SK-N-SH (cell line): ENCODE measurements at regions not wholly inside any gene's neighbourhood (a gene's known extent, or its start where the extent isn't known, plus 50 kb on each side); places are given as distances from the start of the nearest gene placed in this dataset.
A peak's percentile ranks its signal among the peaks of the same experiment; 100 is the strongest.

Experiments
- CTCF ChIA-PET: fragments of 300-600, 350-600 bp; formaldehyde crosslinking; extraction: SDS; loops from one replicate; lab custom pipeline; 2021; lab: Yijun Ruan, JAX
- POLR2A ChIA-PET: fragments of 350-600 bp; sonication (Branson Sonifier 250); formaldehyde crosslinking; extraction: SDS; loops from one replicate; lab custom pipeline; 2020; ENCODE audit warnings: antibody characterized with exemption, inconsistent platforms; lab: Yijun Ruan, JAX
- DNase-seq: peaks from one replicate; pipeline ENCODE4 v3.0.0; 2012
- H2AFZ ChIP-seq: fragments of 200-600 bp; sonication (generic); 2 replicates; pipeline ENCODE4 v1.8.1; 2016; ENCODE audit warnings: antibody characterized with exemption, mild to moderate bottlenecking, low read depth
- H3F3A ChIP-seq: fragments of 200-600 bp; sonication (generic); replicated peaks from 2 replicates; pipeline ENCODE3; 2016; ENCODE audit warnings: antibody characterized with exemption, mild to moderate bottlenecking; ENCODE audit not compliant: insufficient read depth
- H3K27ac ChIP-seq, 2 experiments: fragments of 200-500 bp in 1 of 2; fragments of 200-600 bp in 1 of 2; sonication (Bioruptor generic) in 1 of 2; sonication (generic), shearing (Covaris generic) in 1 of 2; 2 replicates each; pipeline versions ENCODE4 v1.5.1 to v1.6.1; 2014 to 2016; ENCODE audit warnings: low read depth in 2 of 2, inconsistent platforms in 1 of 2, low read length in 1 of 2, mild to moderate bottlenecking in 1 of 2, mixed read lengths in 1 of 2
- H3K27me3 ChIP-seq: fragments of 200-600 bp; sonication (generic), shearing (Covaris generic); 2 replicates; pipeline ENCODE4 v1.6.1; 2016; ENCODE audit warnings: mixed run types; ENCODE audit not compliant: insufficient read depth
- H3K36me3 ChIP-seq, 2 experiments: fragments of 200-500 bp in 1 of 2; fragments of 200-600 bp in 1 of 2; sonication (Bioruptor generic) in 1 of 2; sonication (generic) in 1 of 2; replicated peaks in 1 of 2; 2 replicates each; pipeline versions ENCODE3 to v1.5.1; 2014 to 2016; ENCODE audit warnings: low read length in 1 of 2, mild to moderate bottlenecking in 1 of 2; ENCODE audit not compliant: insufficient read depth in 2 of 2, control insufficient read depth in 1 of 2
- H3K4me1 ChIP-seq, 2 experiments: fragments of 200-500 bp in 1 of 2; fragments of 200-600 bp in 1 of 2; sonication (Bioruptor generic) in 1 of 2; sonication (generic), shearing (Covaris generic) in 1 of 2; 2 replicates each; pipeline versions ENCODE4 v1.5.1 to v1.6.1; 2014 to 2016; ENCODE audit warnings: low read depth in 1 of 2, low read length in 1 of 2, mixed run types in 1 of 2; ENCODE audit not compliant: insufficient read depth in 2 of 2, control insufficient read depth in 1 of 2
- H3K4me2 ChIP-seq: fragments of 200-600 bp; sonication (generic), shearing (Covaris generic); 2 replicates; pipeline ENCODE4 v1.6.1; 2017; ENCODE audit warnings: mixed run types
- H3K4me3 ChIP-seq, 2 experiments: fragments of 200-500 bp in 1 of 2; fragments of 200-600 bp in 1 of 2; sonication (Bioruptor generic) in 1 of 2; sonication (generic), shearing (Covaris generic) in 1 of 2; 2 replicates each; pipeline versions ENCODE4 v1.5.1 to v1.8.1; 2014 to 2016; ENCODE audit warnings: low read depth in 2 of 2, inconsistent platforms in 1 of 2, low read length in 1 of 2, mild to moderate bottlenecking in 1 of 2, mixed read lengths in 1 of 2, moderate library complexity in 1 of 2
- H3K79me2 ChIP-seq: fragments of 200-600 bp; sonication (generic); 2 replicates; pipeline ENCODE4 v1.8.1; 2017; ENCODE audit warnings: mild to moderate bottlenecking; ENCODE audit not compliant: insufficient read depth
- H3K9ac ChIP-seq: fragments of 200-600 bp; sonication (generic); 2 replicates; pipeline ENCODE4 v1.6.1; 2017; ENCODE audit warnings: mixed run types
- H3K9me2 ChIP-seq: fragments of 200-600 bp; sonication (generic); 2 replicates; pipeline ENCODE4 v1.6.1; 2017; ENCODE audit warnings: mixed run types
- H3K9me3 ChIP-seq: fragments of 200-600 bp; sonication (generic); 2 replicates; pipeline ENCODE4 v1.6.1; 2017; ENCODE audit warnings: mixed run types, mild to moderate bottlenecking, moderate library complexity
- H4K20me1 ChIP-seq: fragments of 200-600 bp; sonication (generic); 2 replicates; pipeline ENCODE4 v1.6.1; 2017; ENCODE audit warnings: mild to moderate bottlenecking, mixed run types; ENCODE audit not compliant: insufficient read depth
- CTCF ChIP-seq: fragments of 200-600 bp; sonication (generic); IDR thresholded peaks from 2 replicates; pipeline ENCODE4 v1.6.1; 2017; ENCODE audit warnings: antibody characterized with exemption, mild to moderate bottlenecking, moderate library complexity
- EP300 ChIP-seq, 2 experiments: IDR thresholded peaks; 2 replicates each; pipeline versions ENCODE4 v1.4.0 to v1.6.1; 2012; ENCODE audit warnings: borderline replicate concordance in 1 of 2, low read depth in 1 of 2, low read length in 1 of 2
- FOSL2 ChIP-seq: IDR thresholded peaks from 2 replicates; pipeline ENCODE4 v1.4.0; 2012; ENCODE audit warnings: low read depth, mild to moderate bottlenecking, moderate library complexity, borderline replicate concordance
- MXI1 ChIP-seq: IDR thresholded peaks from 2 replicates; pipeline ENCODE4 v1.6.1; 2012; ENCODE audit warnings: mild to moderate bottlenecking, low read depth, low read length, improper control_type of control experiment
- RAD21 ChIP-seq: IDR thresholded peaks from 2 replicates; pipeline ENCODE4 v1.6.1; 2012; ENCODE audit warnings: mild to moderate bottlenecking, low read length
- SIN3A ChIP-seq: IDR thresholded peaks from 2 replicates; pipeline ENCODE4 v1.6.1; 2012; ENCODE audit warnings: low read depth, mild to moderate bottlenecking, low read length, moderate library complexity, borderline replicate concordance
- TAF1 ChIP-seq: IDR thresholded peaks from 2 replicates; pipeline ENCODE4 v1.6.1; 2012; ENCODE audit warnings: low read depth, mild to moderate bottlenecking, low read length, moderate library complexity, borderline replicate concordance
- TCF12 ChIP-seq: IDR thresholded peaks from 2 replicates; pipeline ENCODE4 v1.4.0; 2012
- WGBS: methylation state at CpG from one replicate; pipeline ENCODE4 v1.1.6; 2017; ENCODE audit warnings: low lambda C conversion rate; 5-methylcytosine and 5-hydroxymethylcytosine counted together

- no peak for TF ChIP-seq EP300 (IDR thresholded peaks at IDR 0.05; ENCODE audit: borderline replicate concordance in 1 of 2, low read depth in 1 of 2, low read length in 1 of 2)
- TF ChIP-seq TCF12, result peak; percentile 65
- TF ChIP-seq FOSL2, result peak; percentile 40; the same call in 1 of the 2 replicates
Measured at GRCh38 chr20:3339076-3339475, 68.4 kb downstream of the DNAAF9 start (continued).

GRCh38 chr20:3334156-3334943, 73.1 kb downstream of the DNAAF9 start:
- POLR2A ChIA-PET, result no interaction called here

GRCh38 chr20:3330046-3330741, 77.3 kb downstream of the DNAAF9 start:
- DNase-seq, result no peak
- Histone ChIP-seq H4K20me1 (no peaks in the 10 kb centered on the region), H3K27ac (no peak overlapping the region), H3K9ac (no peak overlapping the region), H3K4me2 (no peak overlapping the region), H3F3A (no peaks in the 10 kb centered on the region), H3K9me3 (no peaks in the 10 kb centered on the region), H3K79me2 (no peaks in the 10 kb centered on the region), H3K36me3 (peaks cover 19 to 35% of the 10 kb centered on the region in 2 experiments), H3K9me2 (no peaks in the 10 kb centered on the region), H3K4me3 (no peak overlapping the region), H3K27me3 (no peaks in the 10 kb centered on the region), H3K4me1 (no peaks in the 10 kb centered on the region), H2AFZ (no peak overlapping the region)
- 95% methylated on average over 4 of the region's 4 CpGs for WGBS
- ChIA-PET CTCF (interaction anchor here (0.9 to 2.5 kb wide), 3 partner anchors 12 to 78 kb away, joined by 3 to 11 read pairs (median 3); no protein-coding TSS in a partner anchor), POLR2A (no interaction called here)
- TF ChIP-seq CTCF, result peak; percentile 12; the same call in 1 of the 2 replicates
- TF ChIP-seq RAD21, result no peak
- TF ChIP-seq MXI1, result no peak
- TF ChIP-seq SIN3A, result no peak

More at GRCh38 chr20:3334156-3334943, 73.1 kb downstream of the DNAAF9 start:
- Histone ChIP-seq H2AFZ (no peak overlapping the region), H3K9ac (no peak overlapping the region), H3K4me3 (no peak overlapping the region), H3K4me1 (0 out of 4 replicates have a peak, but pooled peaks cover 0 to 5% of the 10 kb centered on the region in 2 experiments), H3K27ac (no peak overlapping the region), H3F3A (peaks cover 5% of the 10 kb centered on the region), H3K79me2 (no peaks in the 10 kb centered on the region), H3K27me3 (no peaks in the 10 kb centered on the region), H3K36me3 (peaks cover 16 to 56% of the 10 kb centered on the region in 2 experiments), H4K20me1 (no peaks in the 10 kb centered on the region), H3K9me3 (no peaks in the 10 kb centered on the region), H3K4me2 (no peak overlapping the region), H3K9me2 (no peaks in the 10 kb centered on the region)
- WGBS, result 98% methylated on average over 8 of the region's 8 CpGs
- no peak for TF ChIP-seq TAF1
- no peak for TF ChIP-seq SIN3A
- no peak for TF ChIP-seq FOSL2
- DNase-seq, result no peak
- CTCF ChIA-PET, result no interaction called here
